ENCODE measurements at regions not wholly inside any gene's neighbourhood (a gene's known extent, or its start where the extent isn't known, plus 50 kb on each side); places are given as distances from the start of the nearest gene placed in this dataset.

DNA sequence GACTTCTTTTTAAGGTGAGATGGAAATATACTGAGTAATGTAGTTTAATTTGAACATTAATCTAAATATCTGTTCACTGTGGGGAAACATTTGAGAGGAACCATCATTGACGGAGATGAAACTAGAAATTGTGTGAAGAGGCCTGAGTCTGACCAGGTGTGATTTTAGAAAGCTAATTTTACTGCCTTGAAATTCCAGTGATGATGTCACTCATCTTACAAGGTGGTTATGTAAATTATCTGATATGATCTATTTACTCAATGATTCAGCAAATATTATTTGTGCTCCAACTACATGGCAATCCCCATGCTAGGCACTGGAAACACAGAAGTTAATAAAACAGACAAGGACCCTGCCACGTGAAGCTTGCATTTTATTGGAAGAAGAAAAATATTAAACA lies 435.7 kb upstream of the DCN start:
- no peaks in the 10 kb centered on the region for H3K36me3 ChIP-seq (ENCODE audit: control insufficient read depth, insufficient read depth, low read length)
- no peaks in the 10 kb centered on the region for H3K27me3 ChIP-seq (ENCODE audit: control insufficient read depth, insufficient read depth, low read length)
- DNase-seq (ENCODE audit: low read depth), result no peak
- TF ChIP-seq, protein P1, sequence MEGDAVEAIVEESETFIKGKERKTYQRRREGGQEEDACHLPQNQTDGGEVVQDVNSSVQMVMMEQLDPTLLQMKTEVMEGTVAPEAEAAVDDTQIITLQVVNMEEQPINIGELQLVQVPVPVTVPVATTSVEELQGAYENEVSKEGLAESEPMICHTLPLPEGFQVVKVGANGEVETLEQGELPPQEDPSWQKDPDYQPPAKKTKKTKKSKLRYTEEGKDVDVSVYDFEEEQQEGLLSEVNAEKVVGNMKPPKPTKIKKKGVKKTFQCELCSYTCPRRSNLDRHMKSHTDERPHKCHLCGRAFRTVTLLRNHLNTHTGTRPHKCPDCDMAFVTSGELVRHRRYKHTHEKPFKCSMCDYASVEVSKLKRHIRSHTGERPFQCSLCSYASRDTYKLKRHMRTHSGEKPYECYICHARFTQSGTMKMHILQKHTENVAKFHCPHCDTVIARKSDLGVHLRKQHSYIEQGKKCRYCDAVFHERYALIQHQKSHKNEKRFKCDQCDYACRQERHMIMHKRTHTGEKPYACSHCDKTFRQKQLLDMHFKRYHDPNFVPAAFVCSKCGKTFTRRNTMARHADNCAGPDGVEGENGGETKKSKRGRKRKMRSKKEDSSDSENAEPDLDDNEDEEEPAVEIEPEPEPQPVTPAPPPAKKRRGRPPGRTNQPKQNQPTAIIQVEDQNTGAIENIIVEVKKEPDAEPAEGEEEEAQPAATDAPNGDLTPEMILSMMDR (IDR thresholded peaks at IDR 0.05; ENCODE audit: insufficient read depth, low read length, poor library complexity, severe bottlenecking), result no peak
- H3K4me3 ChIP-seq (ENCODE audit: low read depth, low read length), result no peak overlapping the region

DNA sequence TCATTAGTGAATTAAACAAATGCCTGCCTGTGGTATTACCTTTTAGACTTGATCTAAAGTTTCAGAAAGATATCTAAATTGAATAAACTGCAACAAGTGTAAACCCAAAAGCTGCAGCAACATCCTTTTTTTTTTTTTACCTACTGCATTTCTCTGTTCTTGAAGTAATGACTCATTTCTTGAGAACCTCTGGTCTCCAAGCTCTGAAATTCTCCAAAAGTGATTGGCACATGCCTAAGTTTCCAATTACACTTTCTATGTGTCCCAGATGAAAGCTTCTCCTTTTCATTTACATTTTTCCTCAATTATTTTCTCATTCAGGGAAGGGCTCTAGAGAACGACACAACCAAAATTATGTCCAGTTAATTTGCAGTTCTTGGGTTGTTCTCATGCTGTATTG lies 435.2 kb upstream of the DCN start:
- DNase-seq (ENCODE audit: low read depth), result no peak
- Histone ChIP-seq H3K27me3 (ENCODE audit: control insufficient read depth, insufficient read depth, low read length) (no peaks in the 10 kb centered on the region), H3K36me3 (ENCODE audit: control insufficient read depth, insufficient read depth, low read length) (no peaks in the 10 kb centered on the region), H3K4me3 (ENCODE audit: low read depth, low read length) (no peak overlapping the region)
- TF ChIP-seq, protein P1 (IDR thresholded peaks at IDR 0.05; ENCODE audit: insufficient read depth, low read length, poor library complexity, severe bottlenecking), result no peak

DNA sequence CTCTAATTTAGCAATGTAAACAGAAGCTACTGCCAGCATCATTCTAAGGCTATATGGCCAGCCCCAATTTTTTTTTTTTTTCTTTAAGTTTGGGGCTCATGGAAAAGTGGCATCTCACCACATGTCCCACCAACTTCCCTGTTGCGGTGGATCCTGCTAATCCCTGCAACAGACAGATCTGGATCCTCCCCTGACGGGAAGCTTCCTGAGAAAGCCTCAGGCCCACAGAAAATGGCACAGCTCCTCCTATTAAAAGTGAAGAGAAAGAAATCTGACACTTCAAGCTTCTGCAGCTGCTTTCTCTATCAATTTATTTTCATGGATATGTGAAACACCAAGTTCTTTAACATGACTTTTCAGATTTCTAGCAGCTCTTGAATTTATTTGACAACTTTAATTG lies 433.8 kb upstream of the DCN start:
- TF ChIP-seq, protein P1 (IDR thresholded peaks at IDR 0.05; ENCODE audit: insufficient read depth, low read length, poor library complexity, severe bottlenecking), result no peak

DNA sequence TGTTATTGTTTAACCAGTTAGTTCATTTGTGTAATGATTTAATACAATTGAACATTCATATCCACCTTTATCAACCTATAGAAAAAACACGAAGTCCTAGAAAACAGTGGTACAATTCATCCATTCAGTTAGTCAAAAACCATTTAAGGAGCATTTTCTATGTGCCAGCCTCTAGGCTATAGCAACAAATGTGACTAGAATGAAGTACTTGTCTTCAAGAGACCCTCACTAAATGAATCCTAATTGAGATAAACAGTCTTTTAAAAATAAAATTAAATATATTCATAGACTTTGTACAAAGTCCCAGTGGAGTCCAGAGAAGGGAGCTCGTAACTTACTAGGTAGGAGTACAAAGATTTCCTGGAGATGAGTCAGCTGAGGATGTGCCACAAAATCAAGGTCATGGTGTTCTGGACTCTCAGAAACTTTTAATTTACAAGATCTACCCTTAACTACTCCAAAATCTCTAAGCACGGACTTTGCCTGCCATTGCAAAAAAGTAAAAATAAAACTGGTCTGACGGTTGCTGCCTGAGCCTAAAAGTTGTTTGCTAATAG lies 430.7 kb upstream of the DCN start:
- DNase-seq (ENCODE audit: low read depth), result no peak
- no peak overlapping the region for H3K4me3 ChIP-seq (ENCODE audit: low read depth, low read length)
- H3K27me3 ChIP-seq (ENCODE audit: control insufficient read depth, insufficient read depth, low read length), result no peaks in the 10 kb centered on the region
- no peaks in the 10 kb centered on the region for H3K36me3 ChIP-seq (ENCODE audit: control insufficient read depth, insufficient read depth, low read length)
- TF ChIP-seq, protein P1 (IDR thresholded peaks at IDR 0.05; ENCODE audit: insufficient read depth, low read length, poor library complexity, severe bottlenecking), result no peak

More for the DNA sequence above, 433.8 kb upstream of the DCN start:
- no peak for DNase-seq (ENCODE audit: low read depth)
- Histone ChIP-seq H3K4me3 (ENCODE audit: low read depth, low read length) (no peak overlapping the region), H3K36me3 (ENCODE audit: control insufficient read depth, insufficient read depth, low read length) (no peaks in the 10 kb centered on the region), H3K27me3 (ENCODE audit: control insufficient read depth, insufficient read depth, low read length) (no peaks in the 10 kb centered on the region)

DNA sequence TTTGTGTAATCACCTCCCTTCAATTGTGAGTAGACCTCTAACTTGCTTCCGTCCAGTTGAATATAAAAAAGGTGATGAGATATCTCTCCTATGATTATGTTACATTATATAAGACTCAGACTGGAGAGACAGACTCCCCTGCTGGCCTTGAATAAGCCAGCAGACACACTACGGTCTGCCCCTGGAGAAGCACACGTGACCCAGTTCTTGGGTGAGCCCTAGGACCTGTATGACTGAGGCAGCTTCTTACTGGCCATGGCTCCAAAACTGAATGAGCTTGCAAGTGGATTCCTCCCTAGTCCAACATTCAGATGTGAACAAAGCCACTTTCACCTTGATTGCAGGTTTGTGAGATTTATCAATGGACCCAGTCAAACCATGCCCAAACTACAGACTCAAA lies 427.9 kb upstream of the DCN start:
- no peak overlapping the region for H3K4me3 ChIP-seq (ENCODE audit: low read depth, low read length)
- no peaks in the 10 kb centered on the region for H3K36me3 ChIP-seq (ENCODE audit: control insufficient read depth, insufficient read depth, low read length)
- no peaks in the 10 kb centered on the region for H3K27me3 ChIP-seq (ENCODE audit: control insufficient read depth, insufficient read depth, low read length)
- TF ChIP-seq, protein P1 (IDR thresholded peaks at IDR 0.05; ENCODE audit: insufficient read depth, low read length, poor library complexity, severe bottlenecking), result no peak
- no peak for DNase-seq (ENCODE audit: low read depth)

DNA sequence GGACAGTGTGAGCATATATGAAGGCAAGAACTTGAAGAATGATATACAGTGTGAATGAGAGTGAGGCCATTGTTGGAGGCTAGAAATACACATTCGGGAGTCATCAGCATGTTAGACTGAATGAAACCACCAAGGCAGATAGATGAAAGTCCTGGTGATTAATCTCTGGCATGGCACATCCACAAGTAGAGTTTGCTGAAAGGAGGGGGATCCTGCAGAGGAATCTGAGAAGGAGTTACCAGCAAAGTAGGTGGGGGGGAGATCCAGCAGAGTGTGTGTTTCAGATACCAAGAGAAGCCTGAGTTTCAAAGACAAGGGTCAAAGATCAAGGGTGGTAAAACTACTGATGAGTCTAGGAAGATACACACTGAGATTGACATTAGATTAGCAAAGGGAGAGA lies 426.7 kb upstream of the DCN start:
- DNase-seq (ENCODE audit: low read depth), result no peak
- TF ChIP-seq, protein P1 (IDR thresholded peaks at IDR 0.05; ENCODE audit: insufficient read depth, low read length, poor library complexity, severe bottlenecking), result no peak
- no peak overlapping the region for H3K4me3 ChIP-seq (ENCODE audit: low read depth, low read length)
- no peaks in the 10 kb centered on the region for H3K27me3 ChIP-seq (ENCODE audit: control insufficient read depth, insufficient read depth, low read length)
- H3K36me3 ChIP-seq (ENCODE audit: control insufficient read depth, insufficient read depth, low read length), result no peaks in the 10 kb centered on the region
